GM18870 (cell line): ENCODE measurements at regions not wholly inside any gene's neighbourhood (a gene's known extent, or its start where the extent isn't known, plus 50 kb on each side); places are given as distances from the start of the nearest gene placed in this dataset.
"Not testable (repeated sequence)": the region's sequence is repeated elsewhere in the genome, so short reads cannot be mapped to it uniquely, and the experiment has no call there.

Experiments
- ATAC-seq: cut with Tn5 transposase; IDR thresholded peaks from one replicate; pipeline ENCODE4 v1.9.1; 2021; ENCODE audit warnings: moderate library complexity; ENCODE audit not compliant: unreplicated experiment

DNA sequence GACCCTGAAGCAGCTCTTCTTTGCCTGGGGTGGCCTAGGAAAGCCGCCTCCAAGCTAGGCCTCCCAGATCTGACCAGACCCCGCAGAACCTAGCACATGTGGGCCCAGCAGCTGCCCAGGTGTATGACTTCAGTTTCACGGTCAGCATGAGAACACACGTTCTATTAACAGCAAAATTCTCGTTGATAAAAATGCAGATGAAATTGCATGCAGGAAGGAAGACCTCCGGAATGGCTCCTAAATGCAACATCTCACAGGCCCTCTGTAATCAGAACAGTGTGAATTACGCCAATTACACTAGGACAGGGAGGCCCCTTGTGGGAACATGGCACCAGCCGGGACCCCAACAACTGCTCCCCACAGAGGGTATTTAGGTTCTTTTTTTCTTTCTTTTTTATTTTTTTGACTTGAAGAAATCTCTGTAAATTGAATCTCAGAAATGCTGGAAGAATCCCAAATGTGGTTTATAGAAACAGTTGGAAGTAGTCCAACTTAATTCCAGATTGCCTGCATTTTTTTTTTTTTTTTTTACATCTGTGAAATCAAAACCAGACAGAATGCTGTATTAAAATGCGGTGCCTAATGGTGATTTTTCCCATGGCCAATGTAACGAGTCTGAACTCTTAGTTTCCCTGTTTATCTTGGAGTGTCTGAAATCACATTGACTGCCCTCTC is 185.1 kb downstream of the NPIPB11 start:
- not testable (repeated sequence) for ATAC-seq

DNA sequence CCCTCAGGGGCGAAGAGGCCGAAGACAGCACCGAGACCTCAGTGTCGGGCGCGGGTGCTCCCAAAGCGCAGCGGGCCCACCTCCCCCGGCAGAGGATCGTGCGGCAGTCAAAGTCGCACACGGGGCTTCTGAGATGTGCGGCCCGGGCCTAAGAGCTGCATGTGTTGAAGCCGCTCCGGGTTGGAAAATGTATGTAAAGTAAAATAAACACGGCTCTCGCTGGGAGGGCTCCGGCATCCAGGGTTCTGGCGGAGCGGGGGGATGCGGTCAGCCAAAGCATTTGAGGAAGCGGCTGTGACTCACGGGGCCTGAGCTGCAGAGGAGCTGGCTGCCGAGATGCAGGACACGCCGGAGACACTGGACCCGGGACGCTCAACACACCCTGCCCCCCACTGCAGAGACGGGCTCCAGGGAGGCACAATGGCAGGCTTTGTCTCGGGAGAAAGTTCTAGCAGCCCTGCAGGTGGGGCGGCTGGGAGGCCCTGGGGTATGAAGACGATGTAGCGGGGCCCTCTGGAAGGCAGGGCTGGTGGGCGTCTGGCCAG is 185.8 kb downstream of the NPIPB11 start:
- not testable (repeated sequence) for ATAC-seq

DNA sequence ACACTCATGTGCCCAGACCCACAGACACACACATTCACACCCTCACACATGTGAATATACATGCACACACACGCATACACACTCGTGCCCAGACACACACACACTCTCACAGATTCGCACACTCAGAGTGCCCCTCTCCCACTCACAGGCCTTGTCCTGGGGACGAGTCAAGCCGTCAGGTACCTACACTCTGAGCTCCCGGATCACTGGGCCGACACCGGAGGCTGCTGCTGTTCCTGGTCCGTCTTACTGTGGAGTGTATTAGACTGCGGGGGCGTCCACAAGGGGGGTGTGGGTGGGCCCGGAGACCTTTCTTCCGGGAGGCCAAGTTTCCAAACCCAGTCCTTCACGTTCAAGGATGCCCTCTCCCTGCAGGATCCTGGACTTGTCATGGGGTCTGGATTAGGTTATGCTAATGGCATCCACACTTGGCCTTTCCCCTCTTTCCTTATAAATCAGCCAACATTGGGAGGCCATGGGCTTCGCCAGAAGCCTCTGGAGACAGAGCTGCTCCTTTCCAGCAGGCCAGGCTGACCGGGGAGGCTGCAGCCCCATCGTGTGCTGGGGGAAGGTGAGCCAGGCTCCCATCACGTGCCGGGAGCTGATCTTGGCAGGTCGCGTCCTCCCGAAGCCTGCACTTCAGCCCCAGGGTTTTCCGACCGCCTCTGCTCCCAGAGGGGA is 186.4 kb downstream of the NPIPB11 start:
- ATAC-seq = not testable (repeated sequence)

DNA sequence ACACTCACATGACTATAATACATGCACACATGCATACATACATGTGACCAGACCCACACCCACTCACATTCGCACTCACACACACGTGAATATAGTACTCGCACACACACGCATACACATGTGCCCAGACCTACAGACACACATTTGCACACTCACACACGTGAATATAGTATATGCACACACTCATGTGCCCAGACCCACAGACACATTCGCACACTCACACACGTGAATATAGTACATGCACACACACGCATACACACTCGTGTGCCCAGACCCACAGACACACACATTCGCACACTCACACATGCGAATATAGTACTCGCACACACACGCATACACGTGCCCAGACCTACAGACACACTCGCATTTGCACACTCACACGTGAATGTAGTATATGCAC is 186.9 kb downstream of the NPIPB11 start:
- ATAC-seq = not testable (repeated sequence)

DNA sequence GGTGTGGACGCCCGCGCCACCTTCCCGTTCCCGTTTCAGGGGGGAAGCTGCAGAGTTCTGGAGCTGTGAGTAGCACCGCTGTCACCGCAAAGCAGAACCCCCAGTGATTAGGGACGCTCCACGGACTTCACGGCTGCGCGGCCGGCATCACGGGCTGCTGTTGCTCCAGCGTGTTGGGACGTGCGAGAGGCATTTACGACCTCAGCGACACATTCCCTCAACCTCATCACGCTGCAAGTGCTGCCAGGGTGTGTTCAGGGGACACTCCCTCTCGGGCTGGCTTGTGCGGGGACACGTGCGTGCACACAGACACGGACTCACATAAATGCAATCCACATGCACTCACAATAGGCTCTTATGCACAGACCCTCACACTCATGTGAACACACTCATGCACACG is 187.9 kb downstream of the NPIPB11 start:
- not testable (repeated sequence) for ATAC-seq

DNA sequence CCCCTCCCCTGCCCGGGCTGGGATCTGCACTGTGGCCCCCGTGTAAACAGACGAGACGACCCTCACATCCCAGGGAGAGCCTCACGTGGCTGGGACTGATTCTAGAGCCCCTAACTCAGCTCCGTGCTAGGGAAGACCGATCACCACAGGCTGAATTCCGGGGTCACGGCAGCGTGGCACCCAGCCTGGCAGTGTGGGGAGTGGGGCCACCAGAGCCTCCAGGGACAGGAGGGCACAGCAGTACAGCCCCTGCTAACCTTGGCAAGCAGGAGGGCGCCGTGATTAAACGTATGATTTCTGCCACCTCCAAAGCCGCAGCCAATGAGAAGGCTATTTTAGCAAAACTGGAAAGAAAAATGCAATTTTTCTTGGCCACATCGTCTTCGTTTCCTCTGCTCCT is 188.3 kb downstream of the NPIPB11 start:
- not testable (repeated sequence) for ATAC-seq

DNA sequence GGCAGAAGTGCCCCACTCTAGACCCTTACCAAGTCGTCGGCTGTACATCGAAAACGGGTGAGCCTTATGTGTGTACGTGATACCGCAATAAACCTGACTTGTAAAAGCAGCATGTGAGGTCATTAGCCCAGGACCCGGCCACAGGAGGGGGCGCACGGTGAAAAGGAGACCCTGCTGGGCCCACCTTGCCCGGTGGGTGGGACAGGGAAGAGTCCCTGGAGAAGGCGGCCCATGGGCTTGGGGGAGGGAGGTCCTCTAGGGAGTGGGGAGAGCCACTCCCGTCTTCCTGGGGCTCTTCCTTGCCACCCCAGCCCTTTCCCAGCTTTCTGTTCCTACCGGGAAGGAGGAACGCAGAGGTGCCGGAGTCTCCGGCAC is 188.8 kb downstream of the NPIPB11 start:
- ATAC-seq = not testable (repeated sequence)

DNA sequence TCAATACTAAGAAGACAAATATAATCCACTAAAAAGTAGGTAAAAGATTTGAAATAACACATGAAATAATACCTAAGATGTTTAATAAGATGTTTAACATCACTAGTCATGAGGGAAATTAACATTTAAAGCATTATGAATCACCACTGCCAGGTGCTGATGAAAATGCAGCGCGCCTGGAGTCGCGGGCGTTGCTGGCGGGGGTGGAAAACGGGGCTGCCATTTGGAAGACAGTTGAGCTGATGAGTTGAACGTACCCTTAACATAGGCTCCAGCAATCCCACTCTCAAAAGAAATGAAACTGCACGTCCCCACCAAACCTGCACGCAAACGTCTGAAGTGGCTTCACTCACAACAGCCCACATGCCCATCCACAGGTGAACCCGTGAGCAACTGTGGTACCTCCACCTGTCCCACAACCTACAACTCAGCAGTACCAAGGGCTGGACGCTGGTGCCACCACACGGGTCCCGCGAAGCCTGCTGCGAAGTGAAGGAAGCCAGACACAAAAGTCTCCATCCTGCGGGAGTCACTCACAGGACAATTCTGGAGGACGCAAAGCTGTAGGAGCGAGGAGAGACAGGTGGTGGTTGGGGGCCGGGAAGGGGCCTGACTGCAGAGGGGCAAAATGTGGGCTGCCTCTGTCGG is 189.3 kb downstream of the NPIPB11 start:
- not testable (repeated sequence) for ATAC-seq

DNA sequence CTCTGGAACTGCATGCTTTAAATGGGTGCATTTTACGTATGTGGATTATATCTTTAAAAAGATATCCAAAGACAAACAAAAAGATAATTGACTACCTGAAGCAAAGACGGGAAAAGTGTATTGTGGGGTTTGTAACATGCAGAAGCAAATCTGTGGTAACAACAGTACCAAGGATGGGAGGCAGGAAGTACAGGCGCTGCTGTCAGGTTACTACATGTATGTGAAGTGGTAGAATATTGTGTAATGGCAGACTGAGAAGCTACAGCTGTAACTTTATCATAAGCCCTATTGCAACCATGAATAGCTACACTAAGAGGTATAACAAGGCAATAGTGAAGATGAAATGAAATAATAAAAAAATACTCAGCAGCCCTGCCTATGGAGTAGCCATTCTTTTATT is 192.7 kb downstream of the NPIPB11 start:
- ATAC-seq = not testable (repeated sequence)

DNA sequence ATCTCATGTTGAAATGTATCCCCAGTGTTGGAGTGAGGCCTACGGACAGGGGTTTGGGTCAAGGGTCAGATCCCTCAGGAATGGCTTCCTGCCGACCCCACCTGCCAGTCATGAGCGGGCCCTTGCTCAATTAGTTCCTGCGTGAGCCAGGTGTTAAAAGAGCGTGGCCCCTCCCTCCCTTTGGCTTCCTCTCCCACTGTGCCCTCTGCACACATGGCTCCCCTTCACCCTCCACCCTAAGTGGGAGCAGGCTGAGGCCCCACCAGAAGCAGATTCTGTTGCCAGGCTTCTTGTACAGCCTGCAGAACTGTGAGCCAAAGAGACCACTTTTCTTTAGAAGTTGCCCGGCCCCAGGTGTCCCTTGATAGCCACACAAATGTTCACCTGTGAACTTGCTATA is 193.3 kb downstream of the NPIPB11 start:
- not testable (repeated sequence) for ATAC-seq

DNA sequence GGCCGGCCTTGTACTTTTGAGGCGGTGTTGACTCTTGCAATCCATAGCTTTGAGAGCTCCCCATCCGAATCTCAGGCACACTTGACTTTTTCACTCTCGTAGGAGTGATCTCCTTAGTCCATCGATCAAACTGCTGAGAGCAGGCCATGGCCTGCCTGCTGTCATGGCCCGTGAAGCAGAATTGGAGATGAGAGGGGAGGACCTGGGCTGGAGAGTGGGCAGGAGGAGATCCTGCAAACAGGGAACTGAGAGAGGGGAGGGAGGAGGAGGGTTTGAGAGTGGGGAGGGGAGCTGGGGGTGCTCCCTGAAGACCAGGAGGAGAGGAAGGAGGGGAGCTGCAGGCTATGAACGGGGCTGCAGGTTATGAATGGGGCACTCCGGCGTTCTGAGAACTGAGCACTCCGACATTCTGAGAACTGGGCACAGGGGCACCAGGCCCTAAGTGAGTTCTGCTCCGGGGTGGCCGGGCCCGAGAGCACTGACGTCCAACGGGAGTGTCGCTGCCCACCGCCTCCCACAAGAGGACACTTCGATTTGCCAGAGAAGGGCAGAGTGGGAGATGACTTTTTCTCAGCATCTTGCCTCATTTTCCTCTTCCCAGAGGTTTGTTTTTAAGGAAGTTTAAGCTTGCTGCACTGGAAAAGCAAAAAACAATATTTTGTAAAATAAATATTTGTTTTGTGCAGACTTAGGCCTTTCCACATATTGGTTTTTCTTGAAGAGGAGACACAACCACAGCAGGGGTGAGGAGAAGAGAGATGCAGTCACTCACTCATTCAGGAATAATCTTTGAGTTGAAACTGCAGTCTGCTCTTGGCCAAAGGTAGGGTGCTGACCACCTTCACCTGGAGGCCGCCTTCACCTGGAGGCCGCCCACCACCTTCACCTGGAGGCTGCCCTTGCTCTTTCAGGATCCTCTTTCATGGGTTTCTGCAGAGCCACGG is 194.2 kb downstream of the NPIPB11 start:
- not testable (repeated sequence) for ATAC-seq

DNA sequence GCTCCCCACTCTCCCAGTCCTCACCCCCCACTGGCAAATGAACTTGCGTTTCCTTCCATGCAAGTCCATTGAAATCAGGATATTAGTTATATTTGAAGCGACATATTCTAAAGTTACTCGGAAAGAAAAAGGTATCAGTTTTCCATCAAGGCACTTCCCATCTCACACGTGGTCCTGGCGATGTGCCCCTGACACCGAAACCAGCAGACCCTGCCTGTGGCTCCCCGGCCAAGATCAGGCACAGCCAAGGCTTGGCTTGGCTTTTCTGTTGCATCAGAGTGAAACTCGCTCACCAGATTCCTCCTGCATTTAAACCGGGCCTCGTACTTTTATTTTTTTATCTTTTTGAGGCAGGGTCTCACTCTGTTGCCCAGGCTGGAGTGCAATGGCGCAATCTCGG is 195.1 kb downstream of the NPIPB11 start:
- not testable (repeated sequence) for ATAC-seq

DNA sequence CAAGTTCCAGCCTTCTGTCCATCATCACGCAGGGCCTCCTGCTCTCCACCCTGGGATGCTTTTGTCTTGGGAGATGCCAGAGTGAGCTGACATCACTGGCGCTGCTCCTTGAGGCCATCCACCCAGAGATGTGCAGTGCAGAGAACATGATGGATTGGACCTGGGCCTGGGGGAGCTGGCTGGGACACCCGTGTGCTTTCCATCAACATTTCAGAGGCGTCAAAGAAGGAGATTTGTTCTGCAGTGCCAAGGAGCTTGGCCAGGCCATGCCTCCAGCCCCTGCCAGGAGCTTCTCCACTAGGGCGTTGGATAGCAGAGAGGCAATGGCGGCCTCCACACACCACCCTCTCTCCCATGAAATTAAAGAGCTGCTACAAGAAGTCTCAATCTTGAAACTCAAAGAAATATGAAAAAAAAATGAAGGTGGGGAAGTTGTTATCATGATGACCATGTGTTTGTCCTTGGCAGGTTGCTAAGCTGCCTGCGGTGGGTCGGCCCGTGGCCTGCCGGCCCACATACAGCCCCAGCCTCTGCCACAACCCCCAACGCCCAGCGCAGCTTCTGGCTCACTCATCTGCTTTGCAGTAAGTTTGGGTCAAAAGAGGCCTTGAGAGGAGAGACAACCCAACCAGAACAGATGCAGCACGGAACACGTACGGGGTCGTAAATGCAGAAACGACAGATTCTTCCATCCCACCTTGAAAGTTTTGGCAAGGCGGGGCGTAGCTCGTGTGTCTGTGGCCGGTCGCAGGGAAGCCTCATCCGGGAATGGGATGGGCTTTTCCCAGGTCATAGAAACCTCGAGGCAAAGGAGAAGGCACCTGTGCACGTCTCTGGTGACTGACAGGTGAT is 196.0 kb downstream of the NPIPB11 start:
- ATAC-seq = not testable (repeated sequence)

DNA sequence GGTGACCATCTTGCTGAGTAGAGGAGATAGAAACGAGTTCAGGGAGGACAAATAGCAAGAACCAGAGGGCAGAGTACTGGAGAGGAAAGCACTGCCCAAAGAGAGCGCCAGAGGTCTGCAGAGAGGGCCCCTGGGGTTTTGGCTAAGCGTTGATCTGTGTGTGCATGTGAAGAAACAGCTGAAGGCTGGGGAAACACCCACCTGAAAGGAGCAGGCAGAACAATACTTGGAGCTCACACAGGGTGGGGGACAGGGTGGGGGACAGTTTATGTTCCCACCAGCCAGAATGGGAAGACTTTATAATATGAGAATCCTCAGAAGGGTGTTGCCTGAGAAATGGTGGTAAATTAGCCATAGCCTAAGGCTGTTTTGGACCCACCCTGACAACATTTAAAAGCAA is 200.4 kb downstream of the NPIPB11 start:
- not testable (repeated sequence) for ATAC-seq

DNA sequence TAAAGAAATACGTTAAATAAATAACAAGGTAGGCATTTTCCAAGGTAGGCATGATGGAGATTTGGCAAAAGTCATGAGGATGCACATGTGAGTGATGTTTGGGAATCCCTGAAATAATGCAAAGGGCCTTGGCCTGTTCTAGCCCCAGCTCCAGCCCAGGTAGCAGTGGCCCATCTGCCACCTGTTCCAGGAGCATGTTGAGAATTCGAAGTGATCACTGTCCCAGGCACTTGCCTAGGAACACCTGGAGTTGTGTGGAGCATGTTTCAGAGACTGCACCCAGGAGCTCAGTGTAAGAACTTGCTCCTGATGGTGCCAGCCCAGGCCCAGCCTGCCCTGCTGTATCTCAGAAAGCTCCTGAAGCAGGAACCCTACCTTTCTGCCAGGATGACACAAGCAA is 201.4 kb downstream of the NPIPB11 start:
- ATAC-seq = not testable (repeated sequence)

DNA sequence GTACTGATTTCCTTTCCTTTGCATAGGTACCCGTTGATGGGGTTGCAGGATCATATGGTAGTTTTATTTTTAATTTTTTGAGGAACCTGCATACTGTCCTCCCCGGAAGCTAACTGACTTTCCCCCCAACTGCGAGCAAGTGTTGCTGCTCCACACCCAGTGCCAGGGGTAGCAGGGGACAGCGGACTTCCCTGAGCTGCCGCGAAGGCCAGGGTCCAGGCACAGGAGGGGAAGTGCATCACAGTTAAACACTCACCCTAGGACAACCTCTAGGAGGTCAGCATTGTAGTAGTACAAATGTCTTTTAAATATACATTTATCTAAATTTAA is 201.7 kb downstream of the NPIPB11 start:
- no peak for ATAC-seq

DNA sequence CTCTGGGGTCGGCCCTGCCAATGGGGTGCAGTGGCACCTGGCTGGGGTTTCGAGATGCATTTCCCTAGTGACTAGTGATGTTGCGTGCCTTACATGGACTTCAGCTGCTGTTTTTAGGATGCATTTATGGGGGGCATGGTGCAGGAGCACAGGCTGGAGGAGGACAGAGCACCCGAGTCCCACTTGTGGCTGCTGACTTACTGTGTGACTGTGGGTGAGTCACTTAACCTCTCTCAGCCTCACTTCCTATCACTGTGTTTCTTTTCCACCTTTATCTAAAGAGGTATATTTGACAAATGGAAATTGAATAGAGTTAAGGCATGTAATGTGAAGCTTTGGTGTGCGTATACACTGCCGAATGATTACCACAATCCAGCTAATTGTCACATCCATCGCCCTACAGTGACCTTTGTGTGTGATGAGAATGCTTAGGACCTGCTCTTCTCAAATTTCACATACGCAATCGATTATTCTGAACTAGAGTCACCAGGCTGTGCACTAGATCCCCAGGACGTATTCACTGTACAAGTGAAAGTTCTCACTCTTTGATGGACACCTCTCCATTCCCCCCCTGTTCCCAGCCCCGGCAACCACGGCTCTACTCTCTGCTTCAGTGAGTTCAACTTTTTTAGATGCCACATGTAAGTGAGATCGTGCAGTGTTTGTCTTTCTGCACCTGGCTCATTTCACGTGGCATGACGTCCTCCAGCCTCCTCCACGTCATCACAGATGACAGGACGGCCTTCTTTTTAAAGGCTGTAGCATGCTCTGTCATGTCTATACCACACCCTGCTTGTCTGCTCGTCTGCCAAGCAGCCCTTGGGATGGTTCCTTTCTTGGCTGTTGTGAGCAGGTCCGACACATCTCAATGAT is 202.3 kb downstream of the NPIPB11 start:
- ATAC-seq = not testable (repeated sequence)

DNA sequence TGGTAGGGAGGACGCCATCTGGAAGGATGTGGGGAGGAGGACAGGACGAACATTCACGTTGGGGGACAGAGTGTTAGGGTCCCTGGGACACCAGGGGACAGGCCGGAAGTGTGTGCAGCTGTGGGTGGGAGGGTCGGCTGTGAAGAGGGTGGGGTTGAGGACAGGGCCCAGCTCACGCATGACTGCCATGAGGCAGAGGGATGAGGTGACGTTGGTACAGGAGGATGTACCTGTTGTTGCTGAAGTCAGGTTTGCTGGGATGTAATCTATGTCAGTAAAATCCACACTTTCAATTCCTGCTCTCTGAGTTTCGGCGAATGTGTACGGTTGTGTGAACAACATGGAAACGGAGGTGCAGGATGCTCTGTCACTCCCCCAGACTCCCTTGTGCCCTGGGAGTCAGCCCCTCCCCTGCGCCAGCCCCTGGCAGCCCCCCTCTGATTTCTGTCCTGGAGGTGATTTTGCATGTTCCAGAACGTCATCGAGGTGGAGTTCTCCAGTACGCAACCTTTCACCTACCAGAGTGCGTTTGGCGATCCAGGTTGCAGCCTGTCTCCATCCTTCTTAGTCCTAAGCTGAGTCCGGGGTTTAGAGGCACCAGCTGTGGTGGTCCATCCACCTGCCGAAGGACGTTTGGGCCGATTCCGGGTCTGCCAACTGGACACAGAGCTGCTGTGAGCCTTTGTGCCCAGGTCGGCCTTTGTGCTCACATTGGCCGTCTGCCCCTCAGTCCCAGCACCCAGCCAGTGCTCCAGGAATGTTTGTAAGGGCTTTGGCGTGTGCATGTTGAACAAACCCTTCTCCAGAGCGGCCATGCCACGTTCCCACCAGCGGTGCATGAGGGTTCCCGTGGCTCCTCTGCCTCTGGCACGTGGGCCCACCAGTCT is 203.2 kb downstream of the NPIPB11 start:
- ATAC-seq = not testable (repeated sequence)
